SU-DHL-6 (cell line): ENCODE measurements at regions not wholly inside any gene's neighbourhood (a gene's known extent, or its start where the extent isn't known, plus 50 kb on each side); places are given as distances from the start of the nearest gene placed in this dataset.

Experiments
- CTCF ChIP-seq: fragments of 200-600 bp; sonication (generic); IDR thresholded peaks from one replicate; pipeline ENCODE4 v1.5.1; 2017; ENCODE audit warnings: antibody characterized with exemption, mild to moderate bottlenecking, low read length, moderate library complexity; ENCODE audit not compliant: insufficient read depth, poor library complexity, severe bottlenecking
- EZH2phosphoT487 ChIP-seq: fragments of 200-600 bp; sonication (generic), shearing (Covaris generic); conservative IDR thresholded peaks from 2 replicates; pipeline ENCODE4 v1.6.1; 2018; ENCODE audit warnings: mild to moderate bottlenecking, antibody characterized with exemption, low read length, moderate library complexity, mixed read lengths

- TF ChIP-seq CTCF: no peak
- no peak for TF ChIP-seq EZH2phosphoT487
Measured at GRCh38 chr3:41097896-41098496, 101.3 kb upstream of the CTNNB1 start.
